GM19351 (cell line): ENCODE measurements at regions not wholly inside any gene's neighbourhood (a gene's known extent, or its start where the extent isn't known, plus 50 kb on each side); places are given as distances from the start of the nearest gene placed in this dataset.

Experiments used
- ATAC-seq: cut with Tn5 transposase; IDR thresholded peaks from one replicate; pipeline ENCODE4 v1.9.1; 2021; ENCODE audit warnings: mild to moderate bottlenecking, moderate library complexity; ENCODE audit not compliant: unreplicated experiment

DNA sequence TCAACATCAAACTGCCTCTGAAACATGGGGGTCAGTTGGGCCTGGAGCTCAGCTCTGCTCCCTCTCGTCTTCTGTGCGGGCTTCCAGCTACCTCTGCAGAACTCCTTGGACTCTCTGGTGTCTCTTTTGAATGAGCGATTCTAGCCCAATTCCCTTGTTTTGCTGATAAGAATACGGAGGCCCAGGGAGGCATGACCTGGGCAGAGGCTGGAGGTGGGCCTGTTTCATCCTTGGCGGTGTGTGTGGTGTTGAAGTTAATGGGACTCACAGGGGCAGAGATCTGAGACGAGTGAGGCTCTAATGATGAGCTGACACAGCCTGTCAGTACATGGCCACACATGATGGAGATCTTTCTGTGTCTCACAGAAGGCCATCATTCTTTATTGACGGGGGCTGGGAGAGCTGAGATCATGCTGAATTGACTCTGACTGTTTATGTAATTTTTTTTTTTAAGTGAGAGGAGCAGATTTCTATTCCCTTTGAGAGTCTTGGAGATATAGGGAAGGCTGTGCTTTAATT lies 134.5 kb downstream of the URB2 start:
- no peak for ATAC-seq

DNA sequence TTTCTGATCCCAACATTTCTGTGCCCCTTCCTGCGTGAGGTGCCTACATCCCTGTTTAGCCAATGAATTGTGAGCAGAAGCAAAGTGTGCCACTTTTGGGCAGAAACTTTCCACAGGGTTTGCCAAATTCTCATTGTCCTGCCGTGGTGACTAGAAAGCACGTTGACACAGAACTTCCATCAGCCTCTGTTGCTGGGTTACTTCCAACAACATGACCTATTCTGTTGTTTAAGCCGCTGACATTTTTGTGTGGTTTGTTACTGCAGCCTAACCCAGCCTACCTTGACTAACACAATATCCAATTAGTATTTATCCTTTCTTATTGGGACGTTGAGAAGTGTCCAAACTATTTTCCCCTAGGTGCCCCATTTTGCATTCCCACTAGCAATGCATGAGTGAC lies 136.8 kb downstream of the URB2 start:
- no peak for ATAC-seq

DNA sequence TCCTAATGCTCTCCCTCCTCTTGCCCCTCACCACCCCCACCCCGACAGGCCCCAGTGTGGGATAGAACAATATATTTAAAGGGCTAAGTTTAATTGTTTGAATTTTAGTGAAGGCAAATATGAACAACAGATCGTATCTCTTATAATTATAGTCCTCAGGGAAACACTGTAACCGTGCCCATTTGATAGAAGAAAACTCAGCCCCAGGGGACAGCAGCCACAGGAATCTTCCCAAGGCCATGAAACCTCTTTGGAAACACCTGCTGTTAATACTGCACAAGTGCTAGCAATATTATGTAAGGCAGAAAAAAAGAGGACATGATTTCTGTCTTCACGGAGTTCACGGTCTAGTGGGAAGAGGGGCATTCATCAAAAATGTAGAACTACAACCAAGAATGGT lies 142.2 kb downstream of the URB2 start:
- no peak for ATAC-seq

DNA sequence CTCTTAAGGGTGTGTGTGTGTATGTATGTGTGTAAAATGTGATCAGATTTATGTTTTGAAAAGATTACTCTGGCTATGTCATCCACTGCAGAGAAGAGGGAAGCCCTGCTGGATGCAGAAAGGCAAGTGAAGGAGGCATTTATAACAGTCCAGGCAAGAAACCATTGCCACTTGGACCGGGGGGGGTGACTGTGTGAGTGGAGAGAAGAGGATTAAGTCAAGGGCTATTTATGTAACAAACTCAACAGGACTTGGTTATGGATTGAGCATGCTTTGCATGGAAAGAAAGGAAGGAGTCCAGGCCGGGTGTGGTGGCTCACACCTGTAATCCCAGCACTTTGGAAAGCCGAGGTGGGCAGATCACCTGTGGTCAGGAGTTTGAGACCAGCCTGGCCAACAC lies 143.0 kb downstream of the URB2 start:
- ATAC-seq, result no peak

DNA sequence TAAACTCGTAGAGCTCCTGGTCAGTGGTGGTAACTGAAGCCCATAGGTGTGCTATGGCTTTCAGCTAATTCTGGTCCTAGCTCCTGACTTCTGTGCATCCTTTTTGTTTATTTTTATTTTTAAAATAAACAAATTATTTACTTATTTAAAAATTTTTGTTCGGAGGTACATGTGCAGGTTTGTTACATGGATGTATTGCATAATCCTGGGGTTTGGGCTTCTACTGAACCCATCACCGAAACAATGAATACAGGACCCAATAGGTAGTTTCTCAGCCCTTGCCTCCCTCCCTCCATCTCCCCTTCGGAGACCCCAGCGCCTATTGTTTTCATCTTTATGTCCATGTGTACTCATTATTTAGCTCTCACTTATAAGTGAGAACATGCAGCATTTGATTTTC lies 143.8 kb downstream of the URB2 start:
- no peak for ATAC-seq

DNA sequence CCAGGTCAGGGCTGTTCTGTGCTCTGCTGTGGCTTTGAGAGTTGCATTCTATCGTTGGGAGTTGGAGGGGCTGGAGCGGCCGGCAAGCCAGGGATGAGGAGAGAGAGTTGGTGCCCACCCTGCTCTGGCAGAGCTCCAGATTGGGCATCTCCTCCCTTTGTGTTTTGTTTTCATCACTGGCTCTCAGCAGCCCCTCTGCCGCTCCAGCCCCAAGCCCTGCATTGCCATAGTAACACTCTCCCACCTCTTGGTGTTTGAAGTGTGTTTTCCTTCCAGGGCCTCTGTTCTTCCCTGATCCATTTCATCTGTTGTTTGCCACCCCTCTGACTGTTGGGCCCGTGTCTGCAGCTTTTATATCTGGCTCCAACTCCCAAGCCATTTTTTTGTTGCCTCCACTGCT lies 152.7 kb downstream of the URB2 start:
- ATAC-seq, result no peak

DNA sequence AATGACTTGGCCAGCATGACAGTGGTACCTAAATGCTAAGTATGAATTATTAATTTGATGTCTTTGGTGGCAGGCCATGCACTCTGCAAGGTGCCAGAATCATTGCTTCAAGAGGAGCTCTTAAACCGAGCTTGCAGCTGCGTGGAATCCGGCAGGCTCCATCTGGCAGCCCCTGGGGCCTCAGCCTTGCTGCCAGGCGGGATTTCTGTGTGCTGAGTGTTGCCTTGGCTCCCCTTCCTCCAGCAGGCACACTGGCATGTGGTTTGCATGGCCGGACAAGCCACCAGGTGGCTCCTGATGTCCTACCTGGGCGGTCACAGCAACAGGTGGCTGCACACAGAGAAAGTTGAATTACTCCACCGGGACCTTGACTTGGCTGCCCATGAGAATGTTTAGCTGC lies 155.4 kb downstream of the URB2 start:
- no peak for ATAC-seq

DNA sequence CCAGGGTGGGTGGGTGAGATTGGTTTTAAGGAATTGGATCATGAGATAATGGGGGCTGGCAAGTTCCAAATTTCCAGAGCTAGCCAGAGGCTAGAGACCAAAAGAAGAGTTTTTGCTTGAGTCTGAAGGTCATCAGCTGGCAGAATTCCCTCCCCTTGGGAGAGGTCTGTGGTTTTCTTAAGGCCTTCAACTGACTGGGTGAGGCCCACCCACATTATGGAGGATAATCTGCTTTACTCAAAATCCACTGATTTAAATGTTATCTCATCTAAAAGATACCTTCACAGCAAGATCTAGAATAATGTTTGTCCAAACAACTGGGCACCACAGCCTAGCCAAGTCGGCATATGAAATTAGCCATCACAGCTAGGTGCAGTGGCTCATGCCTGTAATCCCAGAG lies 156.4 kb downstream of the URB2 start:
- no peak for ATAC-seq

DNA sequence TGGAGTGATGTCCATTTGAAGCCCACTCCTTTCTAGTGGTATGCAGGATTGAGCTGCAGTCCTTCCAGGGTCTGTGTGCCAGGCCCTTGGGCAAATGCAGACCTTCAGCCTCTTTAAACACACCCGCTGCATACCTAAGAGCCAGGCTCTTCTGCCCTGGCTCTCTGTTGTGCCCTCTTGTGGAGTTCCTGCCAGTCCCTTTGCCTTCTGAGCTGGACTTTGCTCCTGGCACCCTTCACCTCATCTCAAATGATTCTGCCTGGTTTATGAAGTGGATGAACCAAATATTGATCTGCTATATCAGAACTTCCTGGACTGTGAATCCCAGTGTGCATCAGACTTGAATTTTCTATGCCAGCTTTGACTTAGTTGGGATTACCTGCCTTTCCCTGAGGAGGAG lies 158.8 kb downstream of the URB2 start:
- ATAC-seq, result no peak

DNA sequence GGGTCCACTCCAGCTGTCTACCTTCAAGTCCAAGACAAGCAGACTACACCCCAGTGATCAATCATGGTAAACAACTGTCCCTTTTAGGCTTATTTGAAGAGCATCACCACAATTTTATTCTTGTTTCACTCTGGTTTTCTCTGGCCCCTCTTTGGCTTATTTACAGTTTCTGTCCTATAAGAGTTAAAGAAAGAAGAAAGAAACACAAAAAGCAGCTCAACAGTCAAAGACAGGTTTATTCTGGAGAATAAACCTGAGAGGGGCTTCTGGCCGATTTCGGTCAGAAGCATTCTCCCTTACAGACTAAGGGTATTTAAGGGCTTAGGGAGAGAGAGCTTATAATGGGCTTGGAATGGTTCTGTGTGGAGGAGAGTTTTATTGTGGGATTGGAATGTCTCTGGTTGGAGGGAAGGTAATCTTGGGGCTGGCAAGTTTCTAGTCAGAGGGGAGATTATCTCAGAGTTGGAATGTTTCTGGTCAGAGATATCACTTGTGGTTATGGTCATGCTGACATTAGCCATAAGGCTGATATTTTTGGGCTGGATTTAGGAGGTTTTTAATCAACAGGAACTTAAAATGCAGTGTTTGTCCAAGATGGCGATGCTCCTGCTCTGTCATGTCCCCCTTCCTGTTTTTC lies 161.0 kb downstream of the URB2 start:
- no peak for ATAC-seq

DNA sequence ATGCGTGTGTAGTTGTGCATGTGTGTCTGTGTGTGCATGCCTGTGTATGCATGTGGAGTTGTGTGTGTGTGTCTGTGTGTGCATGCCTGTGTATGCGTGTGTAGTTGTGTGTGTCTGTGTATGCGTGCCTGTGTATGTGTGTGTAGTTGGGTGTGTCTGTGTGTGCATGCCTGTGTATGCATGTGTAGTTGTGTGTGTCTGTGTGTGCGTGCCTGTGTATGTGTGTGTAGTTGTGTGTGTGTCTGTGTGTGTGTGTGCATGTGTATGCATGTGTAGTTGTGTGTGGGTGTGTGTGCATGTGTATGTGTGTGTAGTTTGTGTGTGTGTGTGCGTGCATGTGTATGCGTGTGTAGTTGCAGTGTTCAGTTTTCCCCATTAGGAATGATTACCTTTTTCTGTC lies 162.0 kb downstream of the URB2 start:
- no peak for ATAC-seq

DNA sequence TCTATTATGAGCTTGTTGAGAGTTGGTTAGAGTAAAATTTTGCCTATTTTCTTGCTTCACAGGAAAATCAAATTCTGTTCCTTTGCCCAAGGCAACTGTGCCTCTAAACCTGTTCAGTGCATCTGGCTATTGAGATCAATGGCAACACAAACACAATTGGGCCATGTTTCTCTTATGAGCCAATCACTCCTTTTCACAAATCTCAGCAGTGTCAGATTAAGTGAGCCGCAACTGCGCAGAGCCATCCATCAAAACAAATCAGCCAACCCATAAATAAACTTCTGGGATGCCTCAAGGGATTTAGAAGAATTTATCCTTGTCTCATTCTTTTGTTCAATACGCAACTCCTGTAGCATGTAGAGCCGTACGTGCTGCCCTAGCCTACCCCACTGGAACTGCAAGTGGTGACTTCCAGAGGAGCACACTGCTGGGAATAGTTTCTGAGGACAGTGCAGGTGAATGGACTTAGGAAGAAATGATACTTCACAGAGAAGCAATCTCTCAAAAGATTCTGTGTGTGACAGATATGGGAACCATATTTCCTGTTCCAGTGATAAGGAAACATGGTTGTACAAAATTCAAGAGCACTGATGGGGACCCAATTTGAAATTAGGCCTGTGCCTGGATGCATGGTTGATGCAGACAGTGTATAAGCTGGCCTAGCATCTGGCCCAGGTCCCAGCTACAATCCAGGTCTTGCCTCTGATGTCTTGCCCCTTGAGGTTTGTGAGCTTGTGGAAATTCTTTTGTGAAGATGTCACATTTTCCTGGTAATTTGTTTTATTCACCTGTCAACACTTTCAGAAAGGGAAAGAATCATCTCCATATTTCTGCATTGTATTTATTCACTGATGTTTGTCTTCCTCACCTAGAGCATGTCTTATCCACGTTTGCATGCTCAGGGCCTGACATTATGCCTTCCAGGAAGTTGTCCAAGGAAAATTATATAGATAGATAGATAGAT lies 166.2 kb downstream of the URB2 start:
- no peak for ATAC-seq

DNA sequence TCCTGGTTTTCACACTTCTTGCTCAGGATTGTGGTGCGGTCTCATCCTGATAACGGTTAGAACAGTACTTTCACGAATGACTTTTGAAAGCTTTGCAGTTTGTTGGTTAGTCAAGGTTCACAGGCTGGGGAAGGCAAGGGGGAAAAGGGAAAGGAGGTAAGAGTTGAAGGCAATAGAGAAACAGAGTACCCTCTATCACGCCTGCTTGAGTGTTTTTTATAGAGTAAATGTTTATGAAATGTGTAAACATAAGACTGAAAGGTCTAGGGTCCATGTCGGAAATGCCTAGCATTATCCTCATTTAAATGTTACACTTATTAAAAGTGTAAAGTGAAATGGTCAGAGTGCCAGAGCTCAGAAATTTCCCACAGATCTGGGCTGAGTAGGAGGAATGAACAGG lies 167.4 kb downstream of the URB2 start:
- ATAC-seq, result no peak

DNA sequence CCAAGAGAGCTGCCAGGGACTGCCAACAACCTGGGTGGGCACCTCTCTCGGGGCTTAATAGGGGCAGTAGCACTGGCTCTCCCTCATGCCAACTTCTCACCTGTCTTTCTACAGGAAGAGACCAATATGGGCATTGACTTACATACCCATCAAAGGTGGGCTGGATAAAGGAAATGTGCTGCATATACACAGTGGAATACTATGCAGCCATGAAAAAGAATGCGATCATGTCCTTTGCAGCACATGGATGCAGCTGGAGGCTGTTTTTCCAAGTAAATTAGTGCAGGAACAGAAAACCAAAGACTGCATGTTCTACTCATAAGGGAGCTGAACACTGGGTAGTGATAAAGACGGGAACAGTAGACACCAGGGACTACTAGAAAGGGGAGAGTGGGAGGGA lies 172.5 kb downstream of the URB2 start:
- no peak for ATAC-seq

DNA sequence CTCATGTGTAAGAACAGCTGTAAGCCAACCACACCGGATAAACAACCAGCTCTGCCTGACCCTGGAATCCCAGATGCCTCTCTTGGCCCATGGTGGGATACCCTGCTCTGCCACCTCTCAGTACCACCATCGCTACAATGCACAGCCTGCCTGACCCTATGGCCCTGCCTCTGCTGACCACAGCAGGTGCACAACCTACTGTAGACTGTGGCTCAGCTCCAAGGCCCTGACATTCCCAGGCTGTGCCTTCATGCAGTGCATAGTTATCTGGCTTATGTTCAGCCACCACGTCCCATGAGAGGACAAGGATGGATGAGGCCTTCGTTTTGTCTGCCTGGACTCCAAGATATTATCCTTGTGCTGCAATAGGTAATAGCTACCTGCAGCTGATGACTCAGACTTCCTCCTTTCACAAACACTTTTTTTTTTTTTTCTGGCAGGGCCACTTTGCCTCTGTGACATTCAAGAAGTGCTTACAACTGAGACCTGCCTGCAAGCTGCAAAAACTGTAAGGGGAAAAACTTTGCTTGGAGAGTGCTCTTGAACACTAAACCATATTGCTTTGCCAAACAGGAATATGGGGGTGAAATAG lies 177.7 kb downstream of the URB2 start:
- no peak for ATAC-seq

DNA sequence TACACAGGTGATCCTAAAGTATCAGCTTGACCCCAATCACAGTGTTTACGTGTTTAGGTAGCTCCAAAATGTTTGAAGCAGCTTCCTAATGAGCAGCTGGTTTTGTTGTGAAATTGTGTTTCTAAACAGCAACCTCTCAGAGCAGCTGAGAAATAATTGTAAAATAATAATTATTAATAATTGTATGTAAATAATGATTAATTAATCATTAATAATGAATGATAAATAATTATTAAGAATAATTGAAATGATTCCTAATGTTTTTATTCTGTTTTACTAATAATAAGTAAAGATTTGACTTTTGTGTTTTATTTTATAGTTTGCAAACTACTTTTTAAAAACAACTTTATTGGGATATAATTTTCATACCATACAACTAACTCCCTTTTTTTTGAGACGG lies 182.2 kb downstream of the URB2 start:
- no peak for ATAC-seq

DNA sequence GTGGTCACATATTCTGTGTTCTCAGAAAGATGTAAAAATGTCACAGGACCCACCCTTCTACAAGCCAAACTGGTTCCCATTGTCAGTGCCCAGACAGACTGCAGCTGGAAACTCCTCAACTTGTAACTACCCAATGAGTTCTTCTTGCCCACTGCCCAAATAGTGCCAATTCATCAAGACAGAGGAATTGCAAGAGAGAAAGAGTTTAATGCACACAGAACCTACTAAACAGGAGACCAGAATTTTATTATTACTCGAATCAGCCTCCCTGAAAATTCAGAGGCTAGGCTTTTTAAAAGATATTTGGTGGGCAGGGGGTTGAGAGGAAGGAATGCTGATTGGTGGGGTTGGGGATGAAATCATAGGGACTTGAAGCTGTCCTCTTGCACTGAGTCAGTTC lies 184.1 kb downstream of the URB2 start:
- ATAC-seq, result no peak

DNA sequence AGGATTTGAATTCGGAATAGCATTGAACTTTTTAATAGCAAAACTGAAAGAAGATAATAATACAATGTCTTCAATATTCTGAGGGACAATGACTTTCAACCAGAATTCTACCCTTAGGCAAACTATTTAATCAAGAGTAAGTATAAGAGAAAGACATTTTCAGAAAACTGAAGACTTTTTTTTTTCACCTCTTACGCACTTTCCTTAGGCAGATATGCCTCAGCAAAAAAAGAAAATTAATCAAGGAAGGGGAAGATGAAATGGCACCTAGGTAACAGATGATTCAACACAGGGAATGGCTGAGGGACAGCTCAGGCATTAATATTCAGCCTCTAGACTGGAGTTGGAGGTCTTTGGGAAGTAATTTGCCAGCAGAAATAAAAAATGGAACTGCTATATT lies 184.9 kb downstream of the URB2 start:
- no peak for ATAC-seq

DNA sequence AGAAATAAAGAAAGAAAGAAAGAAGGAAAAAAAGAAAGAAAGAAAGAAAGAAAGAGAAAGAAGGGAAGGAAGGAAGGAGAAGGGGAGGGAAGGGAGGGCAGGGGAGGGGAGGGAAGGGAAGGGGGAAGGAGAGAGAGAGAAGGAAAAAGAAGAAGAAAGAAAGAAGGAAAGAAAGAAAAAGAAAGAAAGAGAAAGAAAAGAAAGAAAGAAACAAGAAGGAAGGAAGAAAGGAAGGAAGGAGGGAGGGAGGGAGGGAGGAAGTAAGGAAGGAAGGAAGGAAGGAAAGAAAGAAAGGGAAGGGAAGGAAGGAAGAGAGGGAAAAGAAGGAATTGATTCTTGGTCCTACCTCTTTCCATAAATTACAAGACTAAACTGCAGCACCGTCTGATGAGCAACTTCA lies 186.1 kb downstream of the URB2 start:
- no peak for ATAC-seq

DNA sequence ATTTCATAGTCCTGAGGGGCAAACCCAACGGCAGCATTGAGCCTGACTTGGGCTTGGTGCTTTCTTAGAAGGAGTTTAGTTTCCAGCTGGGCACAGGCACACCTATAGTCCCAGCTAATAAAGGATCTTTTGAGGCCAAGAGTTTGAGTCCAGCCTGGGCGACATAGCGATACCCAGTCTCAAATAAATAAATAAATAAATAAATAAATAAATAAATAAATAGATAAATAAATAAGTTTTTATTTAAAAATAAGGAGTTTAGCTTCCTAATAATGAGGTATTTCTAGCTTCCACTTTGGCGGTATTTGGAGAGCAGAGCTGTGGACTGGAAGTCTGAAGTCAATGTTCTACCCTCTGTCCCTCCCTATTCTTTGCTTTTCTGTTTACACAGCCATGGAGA lies 186.6 kb downstream of the URB2 start:
- no peak for ATAC-seq

DNA sequence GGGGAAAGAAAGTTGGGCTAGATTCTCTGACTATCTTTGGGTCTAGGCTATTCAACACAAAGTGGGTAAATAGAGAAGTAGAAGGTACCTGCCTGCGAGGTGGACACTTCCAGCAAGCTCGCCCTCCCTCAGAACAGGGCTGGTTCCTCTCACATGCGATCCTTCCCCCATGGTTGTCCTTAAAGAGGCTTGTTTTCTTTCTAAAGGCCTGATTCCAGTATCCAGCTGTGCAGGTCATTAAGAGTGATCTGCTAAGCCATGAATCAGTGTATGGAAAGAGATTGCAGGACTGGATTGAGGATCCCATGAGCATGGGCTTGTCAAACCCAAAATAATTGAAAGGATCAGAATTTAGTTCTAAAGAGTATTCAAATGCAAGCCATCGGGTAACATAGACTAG lies 189.0 kb downstream of the URB2 start:
- no peak for ATAC-seq

DNA sequence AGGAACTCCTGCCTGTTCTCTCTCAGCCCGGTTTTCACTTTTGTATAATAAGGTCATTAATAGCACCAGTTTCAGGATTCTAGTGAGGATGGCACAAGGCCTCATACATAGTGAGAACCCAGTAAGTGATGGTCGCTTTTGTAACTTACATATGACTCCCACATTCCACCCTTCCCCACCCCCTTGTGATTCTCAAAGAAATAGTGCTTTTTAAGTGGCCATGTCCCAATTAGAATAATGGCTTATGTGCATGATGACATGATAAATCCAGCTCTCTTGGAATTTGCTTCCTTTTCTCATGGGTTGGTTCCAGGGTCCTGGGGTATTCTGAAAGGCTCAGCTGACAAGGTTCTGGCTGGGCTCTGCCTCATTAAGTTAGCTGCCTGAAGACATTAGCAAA lies 189.9 kb downstream of the URB2 start:
- ATAC-seq, result no peak
